Thyroid gland (tissue), 4 donors: ENCODE measurements at regions not wholly inside any gene's neighbourhood (a gene's known extent, or its start where the extent isn't known, plus 50 kb on each side); places are given as distances from the start of the nearest gene placed in this dataset.

Source experiments
- DNase-seq, 2 donors: peaks; one replicate each; pipeline ENCODE4 v3.0.0-alpha.2; 2019
- H3K27ac ChIP-seq, 3 donors: fragments of 200-600 bp; sonication (generic); 1 replicate in 2 of 3; 2 replicates in 1 of 3; pipeline ENCODE4 v1.5.1; 2016 to 2019; ENCODE audit warnings: mild to moderate bottlenecking in 1 of 3, moderate library complexity in 1 of 3
- H3K27me3 ChIP-seq: fragments of 200-600 bp; sonication (generic); one replicate; pipeline ENCODE4 v1.5.1; 2019
- H3K36me3 ChIP-seq, 2 donors: fragments of 200-600 bp; sonication (generic); one replicate each; pipeline ENCODE4 v1.5.1; 2016 to 2019
- H3K4me1 ChIP-seq, 2 donors: fragments of 200-600 bp; sonication (generic); one replicate each; pipeline ENCODE4 v1.5.1; 2017 to 2019
- H3K4me3 ChIP-seq, 3 donors: fragments of 200-600 bp; sonication (generic); replicated peaks in 1 of 3; 1 replicate in 2 of 3; 2 replicates in 1 of 3; pipeline ENCODE4 v1.5.1; 2016; ENCODE audit warnings: mild to moderate bottlenecking in 1 of 3
- H3K9me3 ChIP-seq: fragments of 200-600 bp; sonication (generic); one replicate; pipeline ENCODE4 v1.5.1; 2017
- POLR2A ChIP-seq, 2 donors: fragments of 450-650 bp; IDR thresholded peaks; one replicate each; pipeline ENCODE4 v1.6.1; 2017; ENCODE audit warnings: antibody characterized with exemption in 2 of 2, mild to moderate bottlenecking in 2 of 2, moderate library complexity in 1 of 2
- WGBS, 2 donors: methylation state at CpG; one replicate each; pipeline ENCODE4 v1.1.5; 2017; 5-methylcytosine and 5-hydroxymethylcytosine counted together
- intact Hi-C: fragments of 100-400 bp; cut with DNase I; formaldehyde crosslinking; loops from one replicate; pipeline ENCODE4 v1.15.1; 2023
- TF ChIP-seq, protein P1 (sequence below), 6 experiments: fragments of 200-600 bp in 3 of 6; fragments of 450-650 bp in 3 of 6; sonication (generic) in 3 of 6; IDR thresholded peaks; one replicate each; pipeline ENCODE4 v1.5.1; 2016 to 2019; ENCODE audit warnings: antibody characterized with exemption in 6 of 6, mild to moderate bottlenecking in 2 of 6, inconsistent platforms in 1 of 6, moderate library complexity in 1 of 6

- H3K27ac ChIP-seq = no peak overlapping the region
- H3K36me3 ChIP-seq = no peaks in the 10 kb centered on the region
- no peaks in the 10 kb centered on the region for H3K27me3 ChIP-seq
- TF ChIP-seq, protein P1, sequence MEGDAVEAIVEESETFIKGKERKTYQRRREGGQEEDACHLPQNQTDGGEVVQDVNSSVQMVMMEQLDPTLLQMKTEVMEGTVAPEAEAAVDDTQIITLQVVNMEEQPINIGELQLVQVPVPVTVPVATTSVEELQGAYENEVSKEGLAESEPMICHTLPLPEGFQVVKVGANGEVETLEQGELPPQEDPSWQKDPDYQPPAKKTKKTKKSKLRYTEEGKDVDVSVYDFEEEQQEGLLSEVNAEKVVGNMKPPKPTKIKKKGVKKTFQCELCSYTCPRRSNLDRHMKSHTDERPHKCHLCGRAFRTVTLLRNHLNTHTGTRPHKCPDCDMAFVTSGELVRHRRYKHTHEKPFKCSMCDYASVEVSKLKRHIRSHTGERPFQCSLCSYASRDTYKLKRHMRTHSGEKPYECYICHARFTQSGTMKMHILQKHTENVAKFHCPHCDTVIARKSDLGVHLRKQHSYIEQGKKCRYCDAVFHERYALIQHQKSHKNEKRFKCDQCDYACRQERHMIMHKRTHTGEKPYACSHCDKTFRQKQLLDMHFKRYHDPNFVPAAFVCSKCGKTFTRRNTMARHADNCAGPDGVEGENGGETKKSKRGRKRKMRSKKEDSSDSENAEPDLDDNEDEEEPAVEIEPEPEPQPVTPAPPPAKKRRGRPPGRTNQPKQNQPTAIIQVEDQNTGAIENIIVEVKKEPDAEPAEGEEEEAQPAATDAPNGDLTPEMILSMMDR (IDR thresholded peaks at IDR 0.05) = no peak
- H3K9me3 ChIP-seq = no peaks in the 10 kb centered on the region
- WGBS, 2 donors = 54 to 64% methylated on average over 3 of the region's 3 CpGs
- no peaks in the 10 kb centered on the region for H3K4me1 ChIP-seq
- no peak for DNase-seq
- H3K4me3 ChIP-seq = no peak overlapping the region
- intact Hi-C loops = no loop called here
Observed at GRCh38 chr4:14083150-14083549, 455.6 kb upstream of the BOD1L1 start.

DNA sequence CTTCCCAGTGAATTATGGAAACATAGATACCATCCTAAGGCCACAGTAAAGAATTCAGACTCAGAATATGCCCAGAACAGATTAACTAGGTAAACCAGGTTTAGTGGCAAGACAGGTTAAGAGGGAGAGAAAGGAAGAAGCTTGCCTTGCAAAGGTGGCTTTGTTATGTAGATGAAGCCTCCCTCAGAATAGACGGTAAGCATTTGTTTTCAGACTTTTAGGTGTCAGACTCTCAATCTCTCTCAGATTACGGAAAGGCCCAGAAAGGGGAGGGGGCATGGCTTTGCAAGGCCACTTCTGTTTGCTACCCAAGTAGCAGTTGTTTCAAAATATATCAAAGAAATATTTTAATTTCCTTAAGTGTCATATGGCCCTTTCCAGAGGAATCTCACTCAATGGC, 457.1 kb upstream of the BOD1L1 start:
- no peaks in the 10 kb centered on the region for H3K27me3 ChIP-seq
- DNase-seq = no peak
- H3K27ac ChIP-seq = no peak overlapping the region
- WGBS, 2 donors = 48 to 50% methylated on average over 2 of the region's 2 CpGs
- no peaks in the 10 kb centered on the region for H3K4me1 ChIP-seq
- no peaks in the 10 kb centered on the region for H3K9me3 ChIP-seq
- no peak overlapping the region for H3K4me3 ChIP-seq
- no peak for TF ChIP-seq POLR2A (IDR thresholded peaks at IDR 0.05)
- TF ChIP-seq, protein P1 (IDR thresholded peaks at IDR 0.05) = no peak
- intact Hi-C loops = no loop called here
- H3K36me3 ChIP-seq = no peaks in the 10 kb centered on the region

- intact Hi-C loops = no loop called here
- 86 to 87% methylated on average over 2 of the region's 2 CpGs for WGBS, 2 donors
- Histone ChIP-seq H3K4me3 (no peak overlapping the region), H3K9me3 (no peaks in the 10 kb centered on the region), H3K36me3 (no peaks in the 10 kb centered on the region), H3K4me1 (no peaks in the 10 kb centered on the region), H3K27me3 (no peaks in the 10 kb centered on the region), H3K27ac (no peak overlapping the region)
- no peak for DNase-seq
- TF ChIP-seq, protein P1 (IDR thresholded peaks at IDR 0.05) = no peak
- TF ChIP-seq POLR2A (IDR thresholded peaks at IDR 0.05) = no peak
Observed at GRCh38 chr4:14087459-14087858, 459.9 kb upstream of the BOD1L1 start.

- Histone ChIP-seq H3K27me3 (no peaks in the 10 kb centered on the region), H3K9me3 (no peaks in the 10 kb centered on the region), H3K4me3 (no peak overlapping the region), H3K36me3 (no peaks in the 10 kb centered on the region), H3K27ac (no peak overlapping the region), H3K4me1 (no peaks in the 10 kb centered on the region)
- DNase-seq = no peak
- TF ChIP-seq, protein P1 (IDR thresholded peaks at IDR 0.05) = no peak
- TF ChIP-seq POLR2A (IDR thresholded peaks at IDR 0.05) = no peak
- intact Hi-C loops = no loop called here
- 93 to 100% methylated on average over 1 of the region's 1 CpG for WGBS, 2 donors
Observed at GRCh38 chr4:14087921-14088320, 460.4 kb upstream of the BOD1L1 start.

GRCh38 chr4:14091531-14091930, 464.0 kb upstream of the BOD1L1 start:
- no peaks in the 10 kb centered on the region for H3K4me1 ChIP-seq
- H3K9me3 ChIP-seq = no peaks in the 10 kb centered on the region
- intact Hi-C loops = no loop called here
- no peak overlapping the region for H3K27ac ChIP-seq
- no peaks in the 10 kb centered on the region for H3K36me3 ChIP-seq
- no peak for DNase-seq
- no peaks in the 10 kb centered on the region for H3K27me3 ChIP-seq
- no peak overlapping the region for H3K4me3 ChIP-seq
- TF ChIP-seq, protein P1 (IDR thresholded peaks at IDR 0.05) = no peak
- TF ChIP-seq POLR2A (IDR thresholded peaks at IDR 0.05) = no peak
